ENCODE measurements at regions not wholly inside any gene's neighbourhood (a gene's known extent, or its start where the extent isn't known, plus 50 kb on each side); places are given as distances from the start of the nearest gene placed in this dataset.

- H3K9me3 ChIP-seq (ENCODE audit: control insufficient read depth in 1 of 2, low read length in 2 of 2), result no peaks in the 10 kb centered on the region
- H3K27ac ChIP-seq (ENCODE audit: low read length), result no peak overlapping the region
- no peaks in the 10 kb centered on the region for H3K4me1 ChIP-seq (ENCODE audit: control insufficient read depth in 1 of 2, insufficient read depth in 2 of 2, low read length in 2 of 2)
- H3K36me3 ChIP-seq (ENCODE audit: control insufficient read depth in 1 of 2, insufficient read depth in 2 of 2, low read length in 2 of 2), result no peaks in the 10 kb centered on the region
- no peak overlapping the region for H3K4me3 ChIP-seq (ENCODE audit: low read depth in 1 of 2, low read length in 2 of 2)
- no peaks in the 10 kb centered on the region for H3K27me3 ChIP-seq (ENCODE audit: low read depth, low read length)
Observed at GRCh38 chr11:119942583-119943297, 195.2 kb downstream of the TRIM29 start.

DNA sequence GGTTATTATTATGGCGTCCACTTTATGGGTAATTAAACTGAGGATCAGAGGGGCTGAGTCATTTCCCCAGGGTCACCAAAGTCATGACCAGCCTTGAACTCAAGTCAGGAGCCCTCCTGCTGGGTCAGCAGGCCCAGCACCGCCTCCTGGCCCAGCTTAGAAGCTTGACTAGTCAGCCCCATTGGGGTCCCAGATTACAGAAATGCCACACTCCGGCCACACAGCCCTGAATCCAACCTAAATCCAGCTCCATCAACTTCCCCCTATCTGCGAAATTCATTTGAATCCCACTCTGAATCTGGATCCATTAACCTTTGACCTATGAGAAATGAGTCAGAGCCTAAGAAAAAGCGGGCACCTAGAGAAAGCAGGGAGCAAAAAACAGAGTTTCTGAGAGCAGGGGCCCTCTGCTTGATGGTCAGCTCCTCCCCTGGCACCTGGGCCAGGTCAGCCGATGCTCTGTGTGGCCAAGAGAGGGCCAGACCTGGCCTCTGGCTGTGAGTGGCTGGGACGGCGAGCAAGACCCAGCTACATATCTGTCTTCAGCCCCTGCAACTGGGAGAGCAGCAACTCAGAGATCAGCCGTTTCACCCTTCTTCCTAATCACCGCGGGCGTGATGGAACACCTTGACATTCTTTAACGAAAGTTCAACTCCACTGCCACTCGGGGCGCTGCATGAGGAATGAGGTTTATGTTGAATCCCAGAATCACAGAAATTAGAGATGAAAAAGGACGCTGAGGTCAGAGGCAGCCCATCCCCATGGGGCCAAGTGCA, 196.1 kb downstream of the TRIM29 start:
- H3K36me3 ChIP-seq (ENCODE audit: control insufficient read depth in 1 of 2, insufficient read depth in 2 of 2, low read length in 2 of 2), result no peaks in the 10 kb centered on the region
- H3K27ac ChIP-seq (ENCODE audit: low read length), result no peak overlapping the region
- H3K9me3 ChIP-seq (ENCODE audit: control insufficient read depth in 1 of 2, low read length in 2 of 2), result no peaks in the 10 kb centered on the region
- no peaks in the 10 kb centered on the region for H3K4me1 ChIP-seq (ENCODE audit: control insufficient read depth in 1 of 2, insufficient read depth in 2 of 2, low read length in 2 of 2)
- H3K27me3 ChIP-seq (ENCODE audit: low read depth, low read length), result no peaks in the 10 kb centered on the region
- no peak overlapping the region for H3K4me3 ChIP-seq (ENCODE audit: low read depth in 1 of 2, low read length in 2 of 2)

- no peaks in the 10 kb centered on the region for H3K27me3 ChIP-seq (ENCODE audit: low read depth, low read length)
- no peak overlapping the region for H3K27ac ChIP-seq (ENCODE audit: low read length)
- H3K9me3 ChIP-seq (ENCODE audit: control insufficient read depth in 1 of 2, low read length in 2 of 2), result no peaks in the 10 kb centered on the region
- no peaks in the 10 kb centered on the region for H3K36me3 ChIP-seq (ENCODE audit: control insufficient read depth in 1 of 2, insufficient read depth in 2 of 2, low read length in 2 of 2)
- H3K4me1 ChIP-seq (ENCODE audit: control insufficient read depth in 1 of 2, insufficient read depth in 2 of 2, low read length in 2 of 2), result no peaks in the 10 kb centered on the region
- H3K4me3 ChIP-seq (ENCODE audit: low read depth in 1 of 2, low read length in 2 of 2), result no peak overlapping the region
Observed at GRCh38 chr11:119941171-119941570, 196.7 kb downstream of the TRIM29 start.

DNA sequence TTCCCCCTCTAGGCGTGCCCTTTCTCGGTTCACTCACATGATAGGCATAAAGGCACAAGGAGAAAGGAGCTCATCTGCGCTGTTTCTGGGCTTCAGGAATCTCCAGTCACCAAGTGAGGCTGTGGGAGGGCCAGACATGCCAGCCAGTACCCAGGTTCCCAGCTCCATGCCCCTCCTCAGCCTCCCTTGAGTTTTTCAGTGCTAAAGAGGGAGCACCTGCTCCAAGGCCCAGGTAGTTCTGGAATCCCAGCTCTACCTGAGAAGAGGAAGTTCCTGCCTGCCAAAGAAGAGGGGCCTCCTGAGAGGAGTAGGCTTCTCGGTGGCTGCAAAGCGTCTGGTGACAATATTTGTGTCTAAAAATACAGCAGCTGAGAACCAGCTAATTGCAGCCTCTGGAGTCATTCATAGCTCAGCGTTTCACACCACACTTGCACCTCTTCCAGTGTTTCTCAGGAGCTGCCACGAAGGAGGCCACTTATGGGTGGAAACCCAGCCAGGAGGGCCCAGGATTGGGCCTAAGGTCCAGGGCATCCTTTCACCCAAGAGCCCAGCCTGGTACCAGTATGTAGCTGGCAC, 197.4 kb downstream of the TRIM29 start:
- no peak overlapping the region for H3K4me3 ChIP-seq (ENCODE audit: low read depth in 1 of 2, low read length in 2 of 2)
- H3K27ac ChIP-seq (ENCODE audit: low read length), result no peak overlapping the region
- no peaks in the 10 kb centered on the region for H3K9me3 ChIP-seq (ENCODE audit: control insufficient read depth in 1 of 2, low read length in 2 of 2)
- H3K4me1 ChIP-seq (ENCODE audit: control insufficient read depth in 1 of 2, insufficient read depth in 2 of 2, low read length in 2 of 2), result no peaks in the 10 kb centered on the region
- H3K27me3 ChIP-seq (ENCODE audit: low read depth, low read length), result no peaks in the 10 kb centered on the region
- H3K36me3 ChIP-seq (ENCODE audit: control insufficient read depth in 1 of 2, insufficient read depth in 2 of 2, low read length in 2 of 2), result no peaks in the 10 kb centered on the region

DNA sequence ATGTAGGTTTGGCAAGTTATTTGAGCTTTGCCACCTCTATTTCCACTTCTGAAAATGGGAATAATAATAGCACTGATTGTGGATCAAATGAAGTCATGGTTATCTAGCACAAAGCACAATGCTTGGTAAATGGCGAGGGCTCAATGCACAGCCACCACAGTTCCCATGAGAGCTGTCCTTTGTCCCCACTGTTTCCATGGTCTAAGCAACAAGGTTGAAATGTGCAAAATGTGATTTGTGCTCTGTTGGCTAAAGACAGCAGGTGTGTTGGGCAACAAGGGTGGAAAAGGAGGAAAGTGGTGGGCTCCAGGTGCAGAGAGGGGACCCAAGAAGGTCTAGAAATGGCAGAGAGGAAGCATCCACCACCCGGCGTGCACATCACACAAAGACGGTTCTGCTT, 200.5 kb downstream of the TRIM29 start:
- Histone ChIP-seq H3K27me3 (ENCODE audit: low read depth, low read length) (no peaks in the 10 kb centered on the region), H3K27ac (ENCODE audit: low read length) (no peak overlapping the region)

GRCh38 chr11:119936426-119936825, 201.5 kb downstream of the TRIM29 start:
- Histone ChIP-seq H3K4me1 (ENCODE audit: control insufficient read depth in 1 of 2, insufficient read depth in 2 of 2, low read length in 2 of 2) (no peaks in the 10 kb centered on the region), H3K4me3 (ENCODE audit: low read depth in 1 of 2, low read length in 2 of 2) (no peak overlapping the region), H3K27me3 (ENCODE audit: low read depth, low read length) (no peaks in the 10 kb centered on the region), H3K9me3 (ENCODE audit: control insufficient read depth in 1 of 2, low read length in 2 of 2) (no peaks in the 10 kb centered on the region), H3K27ac (ENCODE audit: low read length) (no peak overlapping the region), H3K36me3 (ENCODE audit: control insufficient read depth in 1 of 2, insufficient read depth in 2 of 2, low read length in 2 of 2) (no peaks in the 10 kb centered on the region)

More for the DNA sequence above, 200.5 kb downstream of the TRIM29 start:
- Histone ChIP-seq H3K36me3 (ENCODE audit: control insufficient read depth in 1 of 2, insufficient read depth in 2 of 2, low read length in 2 of 2) (no peaks in the 10 kb centered on the region), H3K9me3 (ENCODE audit: control insufficient read depth in 1 of 2, low read length in 2 of 2) (no peaks in the 10 kb centered on the region), H3K4me3 (ENCODE audit: low read depth in 1 of 2, low read length in 2 of 2) (no peak overlapping the region), H3K4me1 (ENCODE audit: control insufficient read depth in 1 of 2, insufficient read depth in 2 of 2, low read length in 2 of 2) (no peaks in the 10 kb centered on the region)

DNA sequence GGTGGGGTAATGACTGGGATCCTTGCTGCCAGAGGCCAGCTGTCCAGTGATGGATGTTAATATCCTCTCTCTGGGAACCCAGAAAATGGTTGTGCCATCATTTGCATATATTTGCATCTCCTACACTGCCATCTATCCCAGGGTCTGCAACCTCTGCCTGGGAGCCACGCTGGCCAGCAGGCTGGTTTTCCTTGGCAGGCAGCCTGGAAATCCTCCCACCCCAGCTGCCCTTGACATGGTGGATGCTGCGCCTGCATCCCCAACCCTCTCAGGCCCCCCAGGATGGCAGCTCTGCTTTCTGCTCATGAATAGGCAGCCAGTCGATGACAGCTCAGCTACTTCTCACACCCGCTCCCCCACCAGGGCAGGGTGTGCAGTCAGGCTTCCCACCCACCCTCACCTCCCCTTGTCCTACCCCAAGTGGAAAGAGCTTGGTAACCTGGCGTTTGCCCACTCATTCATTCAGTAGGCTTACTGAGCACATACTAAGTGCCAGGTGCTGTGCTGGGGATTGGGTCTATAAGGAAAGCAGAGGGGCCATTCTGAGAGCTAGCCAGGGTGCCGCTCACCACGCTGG, 202.5 kb downstream of the TRIM29 start:
- H3K9me3 ChIP-seq (ENCODE audit: control insufficient read depth in 1 of 2, low read length in 2 of 2), result no peaks in the 10 kb centered on the region
- no peaks in the 10 kb centered on the region for H3K27me3 ChIP-seq (ENCODE audit: low read depth, low read length)

DNA sequence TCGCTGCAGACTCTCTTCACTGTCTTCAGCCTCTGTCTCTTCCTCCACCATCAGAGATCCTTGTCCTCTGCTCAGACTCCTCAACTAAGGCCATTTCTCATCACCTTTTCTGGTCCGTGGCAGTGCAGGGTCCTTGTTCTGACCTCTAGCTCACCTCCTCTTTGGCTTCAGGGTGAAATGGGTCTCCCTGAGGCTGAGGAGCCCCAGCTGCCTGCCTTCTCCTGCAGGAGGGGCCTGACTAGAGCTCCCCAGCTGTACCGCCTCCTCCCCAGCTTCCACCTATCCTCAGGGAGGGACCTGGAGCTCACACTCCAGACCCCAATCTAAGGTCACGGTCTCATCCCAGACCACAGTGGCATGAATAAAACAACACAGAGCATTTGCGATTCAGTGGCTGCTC, 203.0 kb downstream of the TRIM29 start:
- Histone ChIP-seq H3K9me3 (ENCODE audit: control insufficient read depth in 1 of 2, low read length in 2 of 2) (no peaks in the 10 kb centered on the region), H3K4me1 (ENCODE audit: control insufficient read depth in 1 of 2, insufficient read depth in 2 of 2, low read length in 2 of 2) (no peaks in the 10 kb centered on the region), H3K27ac (ENCODE audit: low read length) (no peak overlapping the region), H3K4me3 (ENCODE audit: low read depth in 1 of 2, low read length in 2 of 2) (no peak overlapping the region), H3K27me3 (ENCODE audit: low read depth, low read length) (no peaks in the 10 kb centered on the region), H3K36me3 (ENCODE audit: control insufficient read depth in 1 of 2, insufficient read depth in 2 of 2, low read length in 2 of 2) (no peaks in the 10 kb centered on the region)

More for the DNA sequence above, 202.5 kb downstream of the TRIM29 start:
- Histone ChIP-seq H3K36me3 (ENCODE audit: control insufficient read depth in 1 of 2, insufficient read depth in 2 of 2, low read length in 2 of 2) (no peaks in the 10 kb centered on the region), H3K4me1 (ENCODE audit: control insufficient read depth in 1 of 2, insufficient read depth in 2 of 2, low read length in 2 of 2) (no peaks in the 10 kb centered on the region), H3K4me3 (ENCODE audit: low read depth in 1 of 2, low read length in 2 of 2) (no peak overlapping the region), H3K27ac (ENCODE audit: low read length) (no peak overlapping the region)

DNA sequence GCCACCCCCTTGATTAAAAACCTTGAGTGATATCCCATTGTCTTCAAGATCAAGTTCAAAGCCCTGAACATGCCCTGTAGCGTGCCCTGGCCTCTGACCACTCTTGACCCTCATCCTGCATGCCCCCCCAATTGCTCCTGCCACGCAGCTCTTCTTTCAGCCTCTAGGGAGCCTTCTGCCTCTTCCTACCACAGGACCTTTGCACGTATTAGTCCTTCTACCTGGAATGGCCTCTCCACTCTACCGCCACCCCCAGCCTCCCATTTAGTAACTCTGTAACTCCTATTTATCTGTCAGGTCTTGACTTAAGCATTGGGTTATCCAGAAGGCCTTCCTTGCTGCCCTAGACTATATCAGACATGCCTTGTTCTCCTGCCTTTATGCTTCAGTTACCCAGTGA, 203.6 kb downstream of the TRIM29 start:
- no peak overlapping the region for H3K4me3 ChIP-seq (ENCODE audit: low read depth in 1 of 2, low read length in 2 of 2)
- H3K4me1 ChIP-seq (ENCODE audit: control insufficient read depth in 1 of 2, insufficient read depth in 2 of 2, low read length in 2 of 2), result no peaks in the 10 kb centered on the region
- H3K36me3 ChIP-seq (ENCODE audit: control insufficient read depth in 1 of 2, insufficient read depth in 2 of 2, low read length in 2 of 2), result no peaks in the 10 kb centered on the region
- H3K27ac ChIP-seq (ENCODE audit: low read length), result no peak overlapping the region
- no peaks in the 10 kb centered on the region for H3K27me3 ChIP-seq (ENCODE audit: low read depth, low read length)
- H3K9me3 ChIP-seq (ENCODE audit: control insufficient read depth in 1 of 2, low read length in 2 of 2), result no peaks in the 10 kb centered on the region

GRCh38 chr11:119933584-119933983, 204.3 kb downstream of the TRIM29 start:
- Histone ChIP-seq H3K36me3 (ENCODE audit: control insufficient read depth in 1 of 2, insufficient read depth in 2 of 2, low read length in 2 of 2) (no peaks in the 10 kb centered on the region), H3K27me3 (ENCODE audit: low read depth, low read length) (no peaks in the 10 kb centered on the region), H3K27ac (ENCODE audit: low read length) (no peak overlapping the region), H3K9me3 (ENCODE audit: control insufficient read depth in 1 of 2, low read length in 2 of 2) (no peaks in the 10 kb centered on the region), H3K4me1 (ENCODE audit: control insufficient read depth in 1 of 2, insufficient read depth in 2 of 2, low read length in 2 of 2) (no peaks in the 10 kb centered on the region), H3K4me3 (ENCODE audit: low read depth in 1 of 2, low read length in 2 of 2) (no peak overlapping the region)

DNA sequence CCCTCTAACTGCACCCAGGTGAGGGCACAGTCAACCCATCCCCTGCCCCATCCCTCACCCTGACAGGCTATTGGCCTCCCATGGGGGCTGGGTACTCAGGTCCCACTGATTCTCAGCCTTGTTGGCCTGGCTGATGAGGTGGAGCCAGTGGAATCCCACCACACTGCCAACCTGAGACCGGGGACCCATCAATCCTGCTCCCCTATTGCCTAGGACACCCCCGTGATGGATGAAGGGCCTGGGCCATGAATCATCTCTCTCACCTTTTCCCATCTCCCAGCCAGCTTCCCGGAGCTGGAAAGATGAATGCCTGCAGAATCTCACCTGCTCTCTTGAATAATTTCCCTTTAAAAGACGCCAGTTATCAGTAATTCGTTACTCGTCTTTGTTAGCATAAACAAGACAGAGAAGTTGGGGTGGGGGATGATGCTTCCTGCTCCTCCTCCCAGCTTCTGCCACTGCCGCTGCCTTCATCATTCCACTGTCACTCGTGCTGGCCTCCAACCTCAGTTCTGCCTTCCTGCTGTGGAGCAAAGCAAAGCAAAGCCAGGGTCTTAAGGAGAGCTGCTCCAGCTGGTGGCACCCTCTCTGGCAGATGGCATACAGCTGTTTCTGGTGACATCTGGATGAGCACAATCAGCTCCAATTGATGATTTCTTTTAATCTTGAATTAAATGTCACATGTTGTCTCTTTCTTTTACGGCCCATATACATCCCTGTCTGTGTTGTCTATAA, 204.0 kb upstream of the NECTIN1 start:
- no peak overlapping the region for H3K4me3 ChIP-seq (ENCODE audit: low read depth in 1 of 2, low read length in 2 of 2)
- H3K27me3 ChIP-seq (ENCODE audit: low read depth, low read length), result no peaks in the 10 kb centered on the region
- H3K36me3 ChIP-seq (ENCODE audit: control insufficient read depth in 1 of 2, insufficient read depth in 2 of 2, low read length in 2 of 2), result no peaks in the 10 kb centered on the region
- no peaks in the 10 kb centered on the region for H3K4me1 ChIP-seq (ENCODE audit: control insufficient read depth in 1 of 2, insufficient read depth in 2 of 2, low read length in 2 of 2)
- H3K9me3 ChIP-seq (ENCODE audit: control insufficient read depth in 1 of 2, low read length in 2 of 2), result no peaks in the 10 kb centered on the region
- no peak overlapping the region for H3K27ac ChIP-seq (ENCODE audit: low read length)
